NOMO-1 (cell line): ENCODE measurements at regions not wholly inside any gene's neighbourhood (a gene's known extent, or its start where the extent isn't known, plus 50 kb on each side); places are given as distances from the start of the nearest gene placed in this dataset.
"Not testable (repeated sequence)": the region's sequence is repeated elsewhere in the genome, so short reads cannot be mapped to it uniquely, and the experiment has no call there.

ENCODE experiments used
- DNase-seq, 2 experiments: peaks; one replicate each; lab custom pipeline; 2025; ENCODE audit not compliant: unreplicated experiment in 2 of 2; lab: John Stamatoyannopoulos, UW

- no peak for DNase-seq
Observed at GRCh38 chr7:10718768-10719167, 254.9 kb upstream of the PHF14 start.

- no peak for DNase-seq
Observed at GRCh38 chr7:10720042-10720441, 253.6 kb upstream of the PHF14 start.

- no peak for DNase-seq
Observed at GRCh38 chr7:10721289-10721688, 252.4 kb upstream of the PHF14 start.

GRCh38 chr7:10723832-10724231 is 249.8 kb upstream of the PHF14 start:
- no peak for DNase-seq

- DNase-seq, result no peak
Observed at GRCh38 chr7:10724449-10724848, 249.2 kb upstream of the PHF14 start.

GRCh38 chr7:10727636-10728035 is 246.0 kb upstream of the PHF14 start:
- no peak for DNase-seq

- no peak for DNase-seq
Observed at GRCh38 chr7:10731253-10731773, 242.4 kb upstream of the PHF14 start.

GRCh38 chr7:10733747-10734146 is 239.9 kb upstream of the PHF14 start:
- DNase-seq, result no peak

GRCh38 chr7:10734595-10734994 is 239.1 kb upstream of the PHF14 start:
- DNase-seq, result no peak

- no peak for DNase-seq
Observed at GRCh38 chr7:10739401-10739800, 234.3 kb upstream of the PHF14 start.

- no peak for DNase-seq
Observed at GRCh38 chr7:10740805-10741204, 232.9 kb upstream of the PHF14 start.

- no peak for DNase-seq
Observed at GRCh38 chr7:10756981-10757380, 216.7 kb upstream of the PHF14 start.

GRCh38 chr7:10759120-10759519 is 214.6 kb upstream of the PHF14 start:
- no peak for DNase-seq

- DNase-seq, result no peak
Observed at GRCh38 chr7:10767771-10768170, 205.9 kb upstream of the PHF14 start.

GRCh38 chr7:10770176-10770575 is 203.5 kb upstream of the PHF14 start:
- DNase-seq, result no peak

- DNase-seq, result no peak
Observed at GRCh38 chr7:10773430-10773829, 200.2 kb upstream of the PHF14 start.

GRCh38 chr7:10779465-10780399 is 193.9 kb upstream of the PHF14 start:
- no peak for DNase-seq

- no peak for DNase-seq
Observed at GRCh38 chr7:10780400-10780747, 193.3 kb upstream of the PHF14 start.

- DNase-seq, result not testable (repeated sequence)
Observed at GRCh38 chr7:10786976-10787375, 186.7 kb upstream of the PHF14 start.

GRCh38 chr7:10789170-10789569 is 184.5 kb upstream of the PHF14 start:
- no peak for DNase-seq

GRCh38 chr7:10790910-10791309 is 182.8 kb upstream of the PHF14 start:
- DNase-seq, result no peak

GRCh38 chr7:10793995-10794775 is 179.5 kb upstream of the PHF14 start:
- no peak for DNase-seq
